Fibroblast of the aortic adventitia (primary cell): ENCODE measurements at regions not wholly inside any gene's neighbourhood (a gene's known extent, or its start where the extent isn't known, plus 50 kb on each side); places are given as distances from the start of the nearest gene placed in this dataset.

Experiments
- DNase-seq: peaks from one replicate; pipeline ENCODE4 v3.0.0-alpha.2; 2010; ENCODE audit warnings: low read depth
- H3K4me3 ChIP-seq: 2 replicates; pipeline ENCODE4 v1.5.1; 2011; ENCODE audit warnings: low read depth, mild to moderate bottlenecking, control low read depth, low read length, moderate library complexity
- CTCF ChIP-seq: IDR thresholded peaks from 2 replicates; pipeline ENCODE4 v1.5.1; 2011; ENCODE audit warnings: mild to moderate bottlenecking, low read length, control low read depth, inconsistent platforms; ENCODE audit not compliant: insufficient read depth

- H3K4me3 ChIP-seq, result no peak overlapping the region
- TF ChIP-seq CTCF, result no peak
- DNase-seq, result no peak
Measured at GRCh38 chr5:103910786-103911185, 348.2 kb upstream of the NUDT12 start.

- no peak for DNase-seq
- H3K4me3 ChIP-seq, result no peak overlapping the region
- TF ChIP-seq CTCF, result no peak
Measured at GRCh38 chr5:103910011-103910410, 347.4 kb upstream of the NUDT12 start.

- no peak overlapping the region for H3K4me3 ChIP-seq
- DNase-seq, result no peak
- TF ChIP-seq CTCF, result no peak
Measured at GRCh38 chr5:103909391-103909790, 346.8 kb upstream of the NUDT12 start.

GRCh38 chr5:103908336-103909080 lies 345.9 kb upstream of the NUDT12 start:
- no peak for TF ChIP-seq CTCF

GRCh38 chr5:103907001-103907400 lies 344.4 kb upstream of the NUDT12 start:
- TF ChIP-seq CTCF, result no peak
- DNase-seq, result no peak
- no peak overlapping the region for H3K4me3 ChIP-seq

More at GRCh38 chr5:103908336-103909080, 345.9 kb upstream of the NUDT12 start:
- no peak overlapping the region for H3K4me3 ChIP-seq
- no peak for DNase-seq

- H3K4me3 ChIP-seq, result no peak overlapping the region
- no peak for DNase-seq
- no peak for TF ChIP-seq CTCF
Measured at GRCh38 chr5:103904651-103905050, 342.1 kb upstream of the NUDT12 start.

- no peak for TF ChIP-seq CTCF
- H3K4me3 ChIP-seq, result no peak overlapping the region
- no peak for DNase-seq
Measured at GRCh38 chr5:103902893-103903292, 340.3 kb upstream of the NUDT12 start.
